ENCODE measurements at regions not wholly inside any gene's neighbourhood (a gene's known extent, or its start where the extent isn't known, plus 50 kb on each side); places are given as distances from the start of the nearest gene placed in this dataset.

GRCh38 chr4:60814549-60814948 lies 385.6 kb upstream of the ADGRL3 start:
- WGBS: 96% methylated on average over 3 of the region's 4 CpGs

GRCh38 chr4:60817609-60818008 lies 382.5 kb upstream of the ADGRL3 start:
- intact Hi-C loops (cut with DNase I): no loop called here
- H3K27ac ChIP-seq (replicated peaks in 1 of 4): no peak overlapping the region
- H3K9me3 ChIP-seq: no peaks in the 10 kb centered on the region
- no peak for TF ChIP-seq POLR2AphosphoS5 (IDR thresholded peaks at IDR 0.05)
- no peak for TF ChIP-seq CTCF (IDR thresholded peaks at IDR 0.05)
- TF ChIP-seq EP300 (IDR thresholded peaks at IDR 0.05): no peak
- TF ChIP-seq POLR2A (IDR thresholded peaks at IDR 0.05; ENCODE audit: low read depth): no peak
- no peaks in the 10 kb centered on the region for H3K27me3 ChIP-seq
- H3K36me3 ChIP-seq: no peaks in the 10 kb centered on the region
- H3K4me1 ChIP-seq: no peaks in the 10 kb centered on the region
- no peak for DNase-seq (ENCODE audit: extremely low spot score)
- no peak overlapping the region for H3K4me3 ChIP-seq
- 75% methylated on average over 1 of the region's 1 CpG for WGBS

More at GRCh38 chr4:60814549-60814948, 385.6 kb upstream of the ADGRL3 start:
- Histone ChIP-seq H3K27ac (replicated peaks in 1 of 4) (no peak overlapping the region), H3K36me3 (no peaks in the 10 kb centered on the region), H3K27me3 (no peaks in the 10 kb centered on the region), H3K9me3 (no peaks in the 10 kb centered on the region), H3K4me3 (no peak overlapping the region), H3K4me1 (no peaks in the 10 kb centered on the region)
- TF ChIP-seq EP300 (IDR thresholded peaks at IDR 0.05): no peak
- no peak for TF ChIP-seq POLR2A (IDR thresholded peaks at IDR 0.05; ENCODE audit: low read depth)
- TF ChIP-seq CTCF (IDR thresholded peaks at IDR 0.05): no peak
- no peak for TF ChIP-seq POLR2AphosphoS5 (IDR thresholded peaks at IDR 0.05)
- DNase-seq (ENCODE audit: extremely low spot score): no peak
- intact Hi-C loops (cut with DNase I): no loop called here

GRCh38 chr4:60822986-60823385 lies 377.1 kb upstream of the ADGRL3 start:
- H3K9me3 ChIP-seq: no peaks in the 10 kb centered on the region
- H3K27me3 ChIP-seq: no peaks in the 10 kb centered on the region
- no peaks in the 10 kb centered on the region for H3K36me3 ChIP-seq
- TF ChIP-seq POLR2AphosphoS5 (IDR thresholded peaks at IDR 0.05): no peak
- no peak for TF ChIP-seq EP300 (IDR thresholded peaks at IDR 0.05)
- TF ChIP-seq CTCF (IDR thresholded peaks at IDR 0.05): no peak
- TF ChIP-seq POLR2A (IDR thresholded peaks at IDR 0.05; ENCODE audit: low read depth): no peak
- no peaks in the 10 kb centered on the region for H3K4me1 ChIP-seq
- intact Hi-C loops (cut with DNase I): no loop called here
- no peak overlapping the region for H3K27ac ChIP-seq (replicated peaks in 1 of 4)
- WGBS: 73% methylated on average over 2 of the region's 2 CpGs
- H3K4me3 ChIP-seq: no peak overlapping the region
- no peak for DNase-seq (ENCODE audit: extremely low spot score)

- Histone ChIP-seq H3K36me3 (no peaks in the 10 kb centered on the region), H3K27ac (replicated peaks in 1 of 4) (no peak overlapping the region), H3K27me3 (no peaks in the 10 kb centered on the region), H3K4me1 (no peaks in the 10 kb centered on the region), H3K9me3 (no peaks in the 10 kb centered on the region), H3K4me3 (no peak overlapping the region)
- no peak for TF ChIP-seq POLR2AphosphoS5 (IDR thresholded peaks at IDR 0.05)
- no peak for TF ChIP-seq CTCF (IDR thresholded peaks at IDR 0.05)
- no peak for TF ChIP-seq EP300 (IDR thresholded peaks at IDR 0.05)
- no peak for TF ChIP-seq POLR2A (IDR thresholded peaks at IDR 0.05; ENCODE audit: low read depth)
- 80% methylated on average over 1 of the region's 1 CpG for WGBS
- DNase-seq (ENCODE audit: extremely low spot score): no peak
- intact Hi-C loops (cut with DNase I): no loop called here
Measured at GRCh38 chr4:60840020-60840419, 360.1 kb upstream of the ADGRL3 start.

GRCh38 chr4:60846678-60847077 lies 353.4 kb upstream of the ADGRL3 start:
- intact Hi-C loops (cut with DNase I): no loop called here
- DNase-seq (ENCODE audit: extremely low spot score): no peak
- Histone ChIP-seq H3K4me1 (no peaks in the 10 kb centered on the region), H3K9me3 (no peaks in the 10 kb centered on the region), H3K27me3 (no peaks in the 10 kb centered on the region), H3K36me3 (no peaks in the 10 kb centered on the region), H3K4me3 (no peak overlapping the region), H3K27ac (replicated peaks in 1 of 4) (no peak overlapping the region)
- WGBS: 79% methylated on average over 4 of the region's 4 CpGs
- TF ChIP-seq POLR2A (IDR thresholded peaks at IDR 0.05; ENCODE audit: low read depth): no peak
- no peak for TF ChIP-seq CTCF (IDR thresholded peaks at IDR 0.05)
- TF ChIP-seq EP300 (IDR thresholded peaks at IDR 0.05): no peak
- no peak for TF ChIP-seq POLR2AphosphoS5 (IDR thresholded peaks at IDR 0.05)
